Hepatocyte (in vitro differentiated cells): ENCODE measurements at regions not wholly inside any gene's neighbourhood (a gene's known extent, or its start where the extent isn't known, plus 50 kb on each side); places are given as distances from the start of the nearest gene placed in this dataset.
"Not testable (repeated sequence)": the region's sequence is repeated elsewhere in the genome, so short reads cannot be mapped to it uniquely, and the experiment has no call there.

Experiments
- DNase-seq: peaks from one replicate; pipeline ENCODE4 v3.0.0-alpha.2; 2016; ENCODE audit warnings: low spot score
- H2AFZ ChIP-seq: fragments of 200-600 bp; sonication (generic); 2 replicates; pipeline ENCODE4 v1.6.0; 2016; ENCODE audit warnings: antibody characterized with exemption, mild to moderate bottlenecking
- H3K27ac ChIP-seq: fragments of 200-600 bp; sonication (generic); 2 replicates; pipeline ENCODE4 v1.5.1; 2016; ENCODE audit warnings: mild to moderate bottlenecking
- H3K27me3 ChIP-seq: fragments of 200-600 bp; sonication (generic); 2 replicates; pipeline ENCODE4 v1.6.1; 2016
- H3K36me3 ChIP-seq: fragments of 200-600 bp; sonication (generic); replicated peaks from 2 replicates; pipeline ENCODE4 v1.5.1; 2016; ENCODE audit warnings: low read depth; ENCODE audit not compliant: insufficient read depth
- H3K4me1 ChIP-seq: fragments of 200-600 bp; sonication (generic); 2 replicates; pipeline ENCODE4 v1.5.1; 2016; ENCODE audit warnings: mild to moderate bottlenecking, moderate library complexity; ENCODE audit not compliant: insufficient read depth
- H3K4me2 ChIP-seq: fragments of 200-600 bp; sonication (generic); 2 replicates; pipeline ENCODE4 v1.6.0; 2016
- H3K4me3 ChIP-seq: fragments of 200-600 bp; sonication (generic); 2 replicates; pipeline ENCODE4 v1.5.1; 2016; ENCODE audit warnings: mild to moderate bottlenecking
- H3K79me2 ChIP-seq: fragments of 200-600 bp; sonication (generic); 2 replicates; pipeline ENCODE4 v1.6.0; 2017; ENCODE audit warnings: mild to moderate bottlenecking
- H3K9me2 ChIP-seq: fragments of 200-600 bp; sonication (generic); replicated peaks from 2 replicates; pipeline ENCODE4 v1.6.0; 2017; ENCODE audit warnings: mild to moderate bottlenecking; ENCODE audit not compliant: insufficient read depth
- H3K9me3 ChIP-seq: fragments of 200-600 bp; sonication (generic); 2 replicates; pipeline ENCODE4 v1.5.1; 2016; ENCODE audit warnings: low read depth, mild to moderate bottlenecking
- H4K20me1 ChIP-seq: fragments of 200-600 bp; sonication (generic); 2 replicates; pipeline ENCODE4 v1.6.0; 2016; ENCODE audit warnings: mild to moderate bottlenecking; ENCODE audit not compliant: insufficient read depth, poor library complexity, severe bottlenecking
- WGBS: methylation state at CpG from one replicate; pipeline ENCODE4 v1.1.6; 2016; ENCODE audit warnings: low lambda C conversion rate; ENCODE audit errors: missing lambda C conversion rate; 5-methylcytosine and 5-hydroxymethylcytosine counted together

DNA sequence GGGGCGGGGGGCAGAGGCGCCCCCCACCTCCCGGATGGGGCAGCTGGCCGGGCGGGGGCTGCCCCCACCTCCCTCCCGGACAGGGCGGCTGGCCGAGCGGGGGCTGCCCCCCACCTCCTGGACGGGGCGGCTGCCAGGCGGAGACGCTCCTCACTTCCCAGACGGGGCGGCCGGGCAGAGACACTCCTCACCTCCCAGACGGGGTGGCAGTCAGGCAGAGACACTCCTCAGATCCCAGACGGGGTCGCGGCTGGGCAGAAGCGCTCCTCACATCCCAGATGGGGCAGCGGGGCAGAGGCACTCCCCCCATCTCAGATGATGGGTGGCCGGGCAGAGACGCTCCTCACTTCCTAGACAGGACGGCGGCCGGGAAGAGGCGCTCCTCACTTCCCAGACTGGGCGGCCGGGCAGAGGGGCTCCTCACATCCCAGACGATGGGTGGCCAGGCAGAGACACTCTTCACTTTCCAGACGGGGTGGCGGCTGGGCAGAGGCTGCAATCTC lies 240.1 kb downstream of the NPIPA7 start:
- not testable (repeated sequence) for H3K4me1 ChIP-seq, H3K4me2 ChIP-seq, H3K27me3 ChIP-seq, H2AFZ ChIP-seq, H3K27ac ChIP-seq, H3K79me2 ChIP-seq, H3K36me3 ChIP-seq, H3K4me3 ChIP-seq, H3K9me3 ChIP-seq, DNase-seq, H3K9me2 ChIP-seq, H4K20me1 ChIP-seq
- 100% methylated on average over 1 of the region's 33 CpGs for WGBS

DNA sequence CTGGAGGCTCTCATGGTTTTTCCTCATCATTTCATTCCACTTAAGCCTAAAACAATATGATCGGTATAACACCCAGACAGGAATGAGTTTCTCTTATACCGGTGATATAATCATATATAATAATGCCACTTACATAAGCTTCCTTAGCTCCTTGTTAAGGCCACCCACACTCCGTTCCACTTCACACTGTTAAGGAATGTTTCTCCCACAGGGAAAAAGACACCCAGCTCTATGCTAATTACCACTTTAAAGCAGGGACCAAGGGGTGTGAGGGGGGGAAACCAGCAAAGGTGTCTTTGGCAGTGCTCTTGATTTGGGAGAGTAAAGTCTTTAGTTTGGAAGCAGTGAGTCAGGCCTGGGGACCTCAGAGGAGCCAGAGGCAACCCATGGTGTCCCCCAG lies 245.4 kb downstream of the NPIPA7 start:
- not testable (repeated sequence) for H3K27me3 ChIP-seq, H4K20me1 ChIP-seq, H3K4me3 ChIP-seq, H3K9me2 ChIP-seq, H3K4me1 ChIP-seq, H3K79me2 ChIP-seq, H3K4me2 ChIP-seq, H3K27ac ChIP-seq, H2AFZ ChIP-seq, H3K36me3 ChIP-seq, DNase-seq, H3K9me3 ChIP-seq
- WGBS, result 92% methylated on average over 2 of the region's 3 CpGs

DNA sequence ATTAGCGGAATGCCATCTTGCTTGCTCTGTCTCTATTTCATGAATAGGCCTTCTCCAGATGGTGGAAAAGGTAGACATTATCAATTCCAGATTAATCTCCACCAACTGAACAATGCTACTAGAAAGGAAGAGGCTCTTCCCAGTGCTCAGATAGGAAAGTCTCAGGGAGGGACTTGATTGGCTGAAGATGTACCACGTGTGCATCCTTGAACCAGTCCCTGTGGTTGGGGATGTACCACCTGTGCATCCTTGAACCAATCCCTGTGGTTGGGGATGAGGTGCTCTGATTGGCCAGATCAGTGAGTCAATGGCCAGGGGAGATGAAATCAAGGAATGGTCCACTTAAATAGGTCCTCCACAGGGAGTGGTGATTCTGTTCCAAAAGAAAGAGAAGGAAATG lies 246.2 kb downstream of the NPIPA7 start:
- not testable (repeated sequence) for H3K4me1 ChIP-seq, H3K9me3 ChIP-seq, H2AFZ ChIP-seq, H3K4me3 ChIP-seq, H3K27ac ChIP-seq, H3K27me3 ChIP-seq, H3K9me2 ChIP-seq, DNase-seq, H4K20me1 ChIP-seq, H3K36me3 ChIP-seq, H3K79me2 ChIP-seq, H3K4me2 ChIP-seq
- 95% methylated on average over 1 of the region's 2 CpGs for WGBS

DNA sequence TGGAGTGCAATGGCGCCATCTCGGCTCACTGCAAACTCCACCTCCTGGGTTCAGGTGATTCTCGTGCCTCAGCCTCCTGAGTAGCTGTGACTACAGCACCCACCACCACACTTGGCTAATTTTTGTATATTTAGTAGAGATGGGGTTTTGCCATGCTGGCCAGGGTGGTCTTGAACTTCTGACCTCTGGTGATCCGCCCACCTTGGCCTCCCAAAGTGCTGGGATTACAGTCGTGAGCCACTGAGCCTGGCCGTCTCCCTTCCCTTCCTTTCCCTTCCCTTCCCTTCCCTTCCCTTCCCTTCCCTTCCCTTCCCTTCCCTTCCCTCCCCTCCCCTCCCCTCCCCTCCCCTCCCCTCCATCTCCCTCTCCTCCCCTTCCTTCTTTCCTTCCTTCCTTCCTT lies 248.9 kb downstream of the NPIPA7 start:
- not testable (repeated sequence) for DNase-seq, H3K9me2 ChIP-seq, H3K27ac ChIP-seq, H3K79me2 ChIP-seq, H3K27me3 ChIP-seq, H3K4me1 ChIP-seq, H4K20me1 ChIP-seq, H3K36me3 ChIP-seq, H3K9me3 ChIP-seq, H3K4me3 ChIP-seq, H3K4me2 ChIP-seq, H2AFZ ChIP-seq
- WGBS, result 88% methylated on average over 3 of the region's 6 CpGs

DNA sequence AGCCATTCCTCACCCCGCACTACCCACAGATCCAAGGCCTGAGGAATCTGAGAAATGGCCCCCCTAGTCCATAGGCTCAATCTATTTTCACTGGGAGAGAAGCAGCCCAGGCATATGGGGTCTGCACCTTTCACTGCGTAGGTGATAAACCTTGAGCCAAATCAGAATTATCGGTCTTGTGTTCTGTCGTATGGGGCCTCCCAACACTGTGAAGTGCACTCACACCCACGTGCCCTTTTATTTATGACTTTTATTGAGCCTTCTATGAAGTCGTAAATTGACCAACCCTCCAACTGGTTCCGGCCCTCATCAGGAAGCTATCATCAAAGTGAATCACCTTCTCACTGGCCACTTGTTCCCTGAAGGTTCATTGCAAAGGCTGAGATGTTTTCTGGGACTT lies 259.3 kb downstream of the NPIPA7 start:
- not testable (repeated sequence) for H3K4me3 ChIP-seq, H3K9me2 ChIP-seq, H3K9me3 ChIP-seq, H3K79me2 ChIP-seq, H2AFZ ChIP-seq, H4K20me1 ChIP-seq, DNase-seq, H3K27me3 ChIP-seq, H3K4me2 ChIP-seq, H3K4me1 ChIP-seq, H3K36me3 ChIP-seq, H3K27ac ChIP-seq
- whole genome bisulfite sequencing, result 68% methylated on average over 6 of the region's 7 CpGs

DNA sequence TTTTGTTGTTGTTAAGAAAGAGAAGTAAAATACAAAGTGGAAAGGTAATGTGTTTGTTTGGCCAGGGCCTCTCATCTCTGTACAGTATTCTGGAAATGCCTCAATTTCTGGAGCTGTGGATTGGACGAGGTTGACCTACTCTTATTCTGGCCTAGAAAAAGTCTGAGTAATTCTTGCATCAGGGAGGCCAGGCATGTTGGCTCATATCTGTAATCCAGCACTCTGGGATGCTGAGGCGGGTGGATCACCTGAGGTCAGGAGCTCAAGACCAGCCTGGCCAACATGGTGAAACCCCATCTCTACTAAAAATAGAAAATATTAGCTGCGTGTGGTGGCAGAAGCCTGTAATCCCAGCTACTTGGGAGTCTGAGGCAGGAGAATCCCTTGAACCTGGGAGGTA lies 259.8 kb downstream of the NPIPA7 start:
- H2AFZ ChIP-seq, H3K4me1 ChIP-seq, H3K4me3 ChIP-seq, H3K9me2 ChIP-seq, H3K9me3 ChIP-seq, H3K27me3 ChIP-seq, H3K79me2 ChIP-seq, H3K4me2 ChIP-seq, DNase-seq, H4K20me1 ChIP-seq, H3K27ac ChIP-seq, H3K36me3 ChIP-seq: not testable (repeated sequence)
- WGBS, result 68% methylated on average over 3 of the region's 3 CpGs

DNA sequence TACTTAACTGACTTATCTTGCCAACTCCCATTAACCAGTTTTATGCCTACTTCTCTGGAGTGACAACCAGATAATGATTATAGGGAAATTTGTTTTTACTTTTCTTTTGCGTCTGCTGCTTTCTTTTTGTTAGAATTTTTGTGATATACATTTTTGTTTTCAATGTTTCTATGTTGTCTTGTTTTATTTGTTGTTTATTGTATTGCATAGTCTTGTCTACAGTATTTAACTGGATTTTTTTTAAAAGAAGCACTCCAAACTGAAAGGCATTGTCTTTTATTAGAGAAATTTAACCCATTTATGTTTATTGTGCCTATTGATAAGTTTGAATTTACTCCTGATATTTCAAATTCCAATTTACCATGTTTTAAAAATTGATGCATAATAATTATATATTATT lies 264.9 kb downstream of the NPIPA7 start:
- not testable (repeated sequence) for DNase-seq, H2AFZ ChIP-seq, H3K4me1 ChIP-seq, H3K4me2 ChIP-seq, H3K27ac ChIP-seq, H3K79me2 ChIP-seq, H3K27me3 ChIP-seq, H3K9me2 ChIP-seq, H4K20me1 ChIP-seq, H3K9me3 ChIP-seq, H3K4me3 ChIP-seq, H3K36me3 ChIP-seq
- 87% methylated on average over 1 of the region's 1 CpG for whole genome bisulfite sequencing

DNA sequence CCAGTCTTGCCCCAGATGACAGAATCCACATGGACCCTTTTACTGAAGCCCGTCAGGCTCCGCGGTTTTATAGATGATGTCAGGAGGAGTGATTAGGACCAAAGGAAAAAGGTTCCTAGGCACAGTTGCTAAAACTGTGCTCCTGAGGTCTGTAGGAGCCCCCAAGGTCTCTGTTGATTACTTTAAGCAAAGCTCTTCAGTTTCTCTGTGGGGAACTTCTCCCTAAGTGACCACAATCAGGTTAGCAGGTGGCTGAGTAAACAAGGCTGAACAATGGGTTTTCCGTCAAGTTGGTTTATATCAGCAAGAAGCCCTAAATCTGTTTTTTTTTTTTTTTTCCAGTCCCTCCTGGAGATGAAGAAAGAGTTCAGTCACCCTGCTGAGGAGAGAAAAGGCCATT lies 269.1 kb downstream of the NPIPA7 start:
- H3K79me2 ChIP-seq, H2AFZ ChIP-seq, H3K9me2 ChIP-seq, DNase-seq, H3K27ac ChIP-seq, H4K20me1 ChIP-seq, H3K4me2 ChIP-seq, H3K4me3 ChIP-seq, H3K4me1 ChIP-seq, H3K36me3 ChIP-seq, H3K9me3 ChIP-seq, H3K27me3 ChIP-seq: not testable (repeated sequence)
- 50% methylated on average over 1 of the region's 4 CpGs for WGBS

DNA sequence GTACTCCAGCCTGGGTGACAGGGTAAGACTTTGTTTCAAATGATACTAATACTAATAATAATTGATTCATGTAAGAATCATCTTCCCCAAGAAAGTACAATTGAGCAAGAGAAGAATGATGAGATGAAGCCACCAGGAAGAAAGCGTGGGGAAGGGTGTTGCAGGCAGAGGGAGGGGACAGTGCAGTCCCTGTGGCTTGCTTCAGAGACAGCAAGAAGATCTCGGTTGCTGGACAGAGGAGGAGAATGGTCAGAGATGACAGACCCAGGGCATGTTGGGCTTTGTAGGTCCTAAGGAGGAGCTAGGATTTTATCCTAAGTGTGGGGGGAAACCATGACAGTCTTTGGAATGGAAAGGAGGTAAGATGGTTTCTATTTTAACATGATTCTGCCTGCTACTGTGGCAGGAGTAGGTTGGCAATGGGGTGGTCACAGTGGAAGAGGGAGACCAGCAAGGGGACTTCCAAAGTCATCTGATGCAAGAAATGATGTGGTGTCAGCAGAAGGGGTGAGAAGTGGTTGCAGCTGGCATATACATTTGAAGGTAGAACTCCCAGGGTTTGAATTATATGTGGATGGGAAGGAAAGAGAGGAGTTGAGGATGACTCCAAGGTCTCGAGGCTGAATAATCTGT lies 293.4 kb downstream of the NPIPA7 start:
- H3K9me3 ChIP-seq, H4K20me1 ChIP-seq, H3K4me3 ChIP-seq, DNase-seq, H3K27ac ChIP-seq, H2AFZ ChIP-seq, H3K9me2 ChIP-seq, H3K27me3 ChIP-seq, H3K36me3 ChIP-seq, H3K4me1 ChIP-seq, H3K4me2 ChIP-seq, H3K79me2 ChIP-seq: not testable (repeated sequence)
- no CpG with 5 or more reads among the region's 3 CpGs for WGBS
